T47D (cell line): ENCODE measurements at regions not wholly inside any gene's neighbourhood (a gene's known extent, or its start where the extent isn't known, plus 50 kb on each side); places are given as distances from the start of the nearest gene placed in this dataset.
A peak's percentile ranks its signal among the peaks of the same experiment; 100 is the strongest.

ENCODE experiments used
- DNase-seq, 2 experiments: peaks; one replicate each; pipeline versions ENCODE4 v3.0.0 to v3.0.0-alpha.2; 2011 to 2012; ENCODE audit warnings: low read depth in 1 of 2, low spot score in 1 of 2
- JUND ChIP-seq: IDR thresholded peaks from 2 replicates; pipeline ENCODE4 v1.6.1; 2012; ENCODE audit warnings: low read depth
- in situ Hi-C: cut with HindIII; loops from 2 replicates; pipeline ENCODE4 v1.10.0; 2016; ENCODE audit warnings: low sequenced_read_pairs, low pct_unique_long_range_greater_than_20kb

GRCh38 chr3:40817017-40817416, 292.3 kb downstream of the ZNF621 start:
- in situ Hi-C loops, result no loop called here
- DNase-seq, result no peak
- no peak for TF ChIP-seq JUND

- TF ChIP-seq JUND, result no peak
- in situ Hi-C loops, result no loop called here
- peak; percentile 7 to 57 for DNase-seq
These were observed 296.6 kb downstream of the ZNF621 start for GRCh38 chr3:40821315-40821714.

- no peak for DNase-seq
- in situ Hi-C loops, result no loop called here
- TF ChIP-seq JUND, result no peak
These were observed 302.5 kb downstream of the ZNF621 start for GRCh38 chr3:40827226-40827625.

GRCh38 chr3:40827942-40828688, 303.4 kb downstream of the ZNF621 start:
- no peak for TF ChIP-seq JUND
- DNase-seq, result no peak
- in situ Hi-C loops, result no loop called here

GRCh38 chr3:40828741-40829415, 304.1 kb downstream of the ZNF621 start:
- no peak for TF ChIP-seq JUND
- DNase-seq, result no peak
- in situ Hi-C loops, result no loop called here

GRCh38 chr3:40829876-40830275, 305.1 kb downstream of the ZNF621 start:
- in situ Hi-C loops, result no loop called here
- no peak for TF ChIP-seq JUND
- DNase-seq, result no peak

- DNase-seq, result no peak
- in situ Hi-C loops, result no loop called here
- no peak for TF ChIP-seq JUND
These were observed 312.5 kb downstream of the ZNF621 start for GRCh38 chr3:40837300-40837699.

- DNase-seq, result no peak
- no peak for TF ChIP-seq JUND
- in situ Hi-C loops, result no loop called here
These were observed 316.4 kb downstream of the ZNF621 start for GRCh38 chr3:40841131-40841530.

GRCh38 chr3:40841570-40842109, 316.9 kb downstream of the ZNF621 start:
- in situ Hi-C loops, result no loop called here
- DNase-seq, result no peak
- no peak for TF ChIP-seq JUND

GRCh38 chr3:40842714-40843113, 318.0 kb downstream of the ZNF621 start:
- TF ChIP-seq JUND, result no peak
- no peak for DNase-seq
- in situ Hi-C loops, result no loop called here

- in situ Hi-C loops, result no loop called here
- no peak for DNase-seq
These were observed 318.5 kb downstream of the ZNF621 start for GRCh38 chr3:40843208-40843624.

GRCh38 chr3:40843851-40844548, 319.2 kb downstream of the ZNF621 start:
- no peak for DNase-seq
- no peak for TF ChIP-seq JUND
- in situ Hi-C loops, result no loop called here

More at GRCh38 chr3:40843208-40843624, 318.5 kb downstream of the ZNF621 start:
- TF ChIP-seq JUND, result no peak

- DNase-seq, result no peak
- in situ Hi-C loops, result no loop called here
- no peak for TF ChIP-seq JUND
These were observed 320.1 kb downstream of the ZNF621 start for GRCh38 chr3:40844896-40845295.
